BLaER1 treated with 17β-estradiol and CSF1 and Interleukin-3, amounts not matched to agents 10 nM and 100 nM (cell line): ENCODE measurements at regions not wholly inside any gene's neighbourhood (a gene's known extent, or its start where the extent isn't known, plus 50 kb on each side); places are given as distances from the start of the nearest gene placed in this dataset.
A peak's percentile ranks its signal among the peaks of the same experiment; 100 is the strongest.

ENCODE experiments used
- H3K27ac ChIP-seq, 11 experiments: shearing (Covaris generic); formaldehyde crosslinking; 2 replicates each; pipeline ENCODE4 v1.8.1; 2022
- H3K27me3 ChIP-seq, 11 experiments: shearing (Covaris generic); formaldehyde crosslinking; 2 replicates each; pipeline ENCODE4 v1.8.1; 2022
- H3K36me3 ChIP-seq, 11 experiments: shearing (Covaris generic); formaldehyde crosslinking; 2 replicates each; pipeline ENCODE4 v1.8.1; 2022
- H3K4me1 ChIP-seq, 10 experiments: shearing (Covaris generic); formaldehyde crosslinking; 2 replicates each; pipeline ENCODE4 v1.8.1; 2022
- H3K4me2 ChIP-seq, 11 experiments: shearing (Covaris generic); formaldehyde crosslinking; 2 replicates each; pipeline ENCODE4 v1.8.1; 2022
- H3K4me3 ChIP-seq, 10 experiments: shearing (Covaris generic); formaldehyde crosslinking; 2 replicates each; pipeline ENCODE4 v1.8.1; 2022
- H3K9ac ChIP-seq, 11 experiments: shearing (Covaris generic); formaldehyde crosslinking; 2 replicates each; pipeline ENCODE4 v1.8.1; 2022
- H3K9me3 ChIP-seq, 11 experiments: shearing (Covaris generic); formaldehyde crosslinking; replicated peaks in 1 of 11; 2 replicates each; pipeline ENCODE4 v1.8.1; 2022
- H4K20me1 ChIP-seq, 11 experiments: shearing (Covaris generic); formaldehyde crosslinking; 2 replicates each; pipeline ENCODE4 v1.8.1; 2022
- Cebpa-rat ChIP-seq, 11 experiments: shearing (Covaris generic); IDR thresholded peaks; 2 replicates each; pipeline ENCODE4 v1.8.1; 2022

DNA sequence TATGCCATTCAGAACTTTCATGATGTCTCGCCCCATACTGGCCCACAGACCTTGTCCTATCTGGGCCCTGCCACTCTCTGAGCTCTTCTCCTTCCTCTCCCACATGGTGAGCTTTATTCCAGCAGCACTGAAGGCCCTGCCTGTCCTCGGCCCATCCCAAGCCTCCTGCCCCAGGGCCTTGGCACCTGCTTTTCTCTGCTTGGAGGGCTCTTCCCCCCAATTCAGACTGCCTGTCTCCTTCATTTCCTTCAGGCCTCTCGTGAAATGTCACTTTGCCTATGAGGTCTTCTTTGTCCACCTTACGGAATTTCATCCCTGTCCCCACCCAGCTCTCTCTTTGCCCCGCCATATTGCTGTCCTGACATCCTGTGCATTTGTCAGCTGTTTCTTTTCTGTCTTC, 191.7 kb upstream of the POU3F1 start:
- H3K27ac ChIP-seq = no peak overlapping the region
- no peak overlapping the region for H3K4me2 ChIP-seq
- no peak overlapping the region for H3K9ac ChIP-seq
- no peak for TF ChIP-seq Cebpa-rat (IDR thresholded peaks at IDR 0.05)
- H3K4me3 ChIP-seq = no peak overlapping the region
- H3K9me3 ChIP-seq = peaks cover 0 to 8% (median 0%) of the 10 kb centered on the region in 11 experiments; a peak in 1 of 22 replicates
- H3K4me1 ChIP-seq = peaks cover 0 to 4% (median 0%) of the 10 kb centered on the region in 10 experiments; a peak in 2 of 20 replicates
- no peaks in the 10 kb centered on the region for H3K27me3 ChIP-seq
- H3K36me3 ChIP-seq = no peaks in the 10 kb centered on the region
- H4K20me1 ChIP-seq = no peaks in the 10 kb centered on the region

DNA sequence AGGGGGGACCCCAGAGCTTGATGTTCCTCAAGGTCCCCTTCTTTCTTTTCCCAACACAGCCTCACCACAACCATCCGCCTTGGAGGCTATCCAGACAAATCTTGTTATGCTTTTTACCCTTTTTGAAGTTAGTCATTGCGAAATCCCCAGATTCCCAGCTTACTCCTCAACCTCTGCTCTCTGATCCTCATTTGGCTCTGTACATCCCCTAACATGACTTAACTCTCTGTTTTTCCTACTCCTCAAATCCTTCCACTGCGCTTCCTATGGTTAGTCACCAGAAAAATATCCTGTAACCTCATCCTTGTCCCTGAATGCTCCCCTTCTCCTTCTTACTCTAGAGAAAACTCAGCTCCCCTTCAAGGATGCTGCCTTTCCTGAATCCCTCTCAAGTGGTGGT, 189.1 kb upstream of the POU3F1 start:
- Histone ChIP-seq H3K27me3 (no peaks in the 10 kb centered on the region), H3K36me3 (no peaks in the 10 kb centered on the region), H3K27ac (no peak overlapping the region), H3K9me3 (peaks cover 0 to 8% (median 0%) of the 10 kb centered on the region in 11 experiments; a peak in 1 of 22 replicates), H3K4me3 (no peak overlapping the region), H4K20me1 (no peaks in the 10 kb centered on the region), H3K4me2 (no peak overlapping the region), H3K9ac (no peak overlapping the region), H3K4me1 (no peaks in the 10 kb centered on the region)
- TF ChIP-seq Cebpa-rat (IDR thresholded peaks at IDR 0.05) = peak in 9 of 11 experiments; percentile 9 to 75 (median 38); a peak in 6 of 22 replicates

GRCh38 chr1:38231941-38232340, 185.3 kb upstream of the POU3F1 start:
- Histone ChIP-seq H3K4me1 (no peaks in the 10 kb centered on the region), H3K36me3 (no peaks in the 10 kb centered on the region), H3K4me3 (no peak overlapping the region), H3K27me3 (no peaks in the 10 kb centered on the region), H3K4me2 (no peak overlapping the region), H4K20me1 (no peaks in the 10 kb centered on the region), H3K27ac (no peak overlapping the region), H3K9me3 (no peaks in the 10 kb centered on the region), H3K9ac (no peak overlapping the region)
- TF ChIP-seq Cebpa-rat (IDR thresholded peaks at IDR 0.05) = no peak

GRCh38 chr1:38228718-38229117, 182.1 kb upstream of the POU3F1 start:
- H3K9ac ChIP-seq = no peak overlapping the region
- H3K4me3 ChIP-seq = no peak overlapping the region
- H3K4me1 ChIP-seq = no peaks in the 10 kb centered on the region
- H3K27me3 ChIP-seq = no peaks in the 10 kb centered on the region
- H3K9me3 ChIP-seq = peaks cover 0 to 6% (median 0%) of the 10 kb centered on the region in 11 experiments; a peak in 2 of 22 replicates
- no peak for TF ChIP-seq Cebpa-rat (IDR thresholded peaks at IDR 0.05)
- no peak overlapping the region for H3K4me2 ChIP-seq
- no peak overlapping the region for H3K27ac ChIP-seq
- no peaks in the 10 kb centered on the region for H3K36me3 ChIP-seq
- no peaks in the 10 kb centered on the region for H4K20me1 ChIP-seq

DNA sequence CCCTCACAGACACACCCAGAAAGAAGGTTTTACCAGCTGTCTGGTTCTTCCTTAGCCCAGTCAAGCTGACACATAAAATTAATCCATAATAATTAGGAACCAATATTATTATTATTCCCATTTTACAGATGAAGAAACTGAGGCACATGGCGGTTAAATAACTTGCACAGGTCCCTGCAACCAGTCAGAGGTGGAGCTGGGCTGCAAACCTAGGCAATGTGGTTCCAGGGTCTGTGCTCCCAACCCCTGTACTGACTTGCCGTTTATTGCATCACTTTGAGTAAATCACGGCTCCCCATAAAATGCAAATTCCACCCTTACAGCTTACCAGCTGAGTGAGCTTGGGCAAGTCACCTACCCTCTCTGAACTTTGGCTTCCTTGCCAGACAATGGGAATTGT, 179.2 kb upstream of the POU3F1 start:
- H3K27me3 ChIP-seq = no peaks in the 10 kb centered on the region
- peaks cover 0 to 7% (median 0%) of the 10 kb centered on the region in 11 experiments; a peak in 2 of 22 replicates for H3K9me3 ChIP-seq
- H4K20me1 ChIP-seq = no peaks in the 10 kb centered on the region
- H3K27ac ChIP-seq = no peak overlapping the region
- H3K4me3 ChIP-seq = no peak overlapping the region
- no peaks in the 10 kb centered on the region for H3K36me3 ChIP-seq
- no peak overlapping the region for H3K9ac ChIP-seq
- no peak overlapping the region for H3K4me2 ChIP-seq
- H3K4me1 ChIP-seq = peaks cover 0 to 6% (median 0%) of the 10 kb centered on the region in 10 experiments; a peak in 2 of 20 replicates
- TF ChIP-seq Cebpa-rat (IDR thresholded peaks at IDR 0.05) = peak in 2 of 11 experiments; percentile 20 to 22; a peak in 1 of 22 replicates

- Histone ChIP-seq H3K27me3 (no peaks in the 10 kb centered on the region), H3K4me1 (peaks cover 0 to 11% (median 0%) of the 10 kb centered on the region in 10 experiments; a peak in 2 of 20 replicates), H3K4me2 (no peak overlapping the region), H3K27ac (no peak overlapping the region), H3K4me3 (no peak overlapping the region), H4K20me1 (no peaks in the 10 kb centered on the region), H3K36me3 (no peaks in the 10 kb centered on the region), H3K9me3 (peaks cover 0 to 7% (median 0%) of the 10 kb centered on the region in 11 experiments; a peak in 2 of 22 replicates), H3K9ac (no peak overlapping the region)
- TF ChIP-seq Cebpa-rat (IDR thresholded peaks at IDR 0.05) = no peak
Measured at GRCh38 chr1:38223391-38223790, 176.8 kb upstream of the POU3F1 start.

- Histone ChIP-seq H3K9me3 (peaks cover 0 to 7% (median 0%) of the 10 kb centered on the region in 11 experiments; a peak in 2 of 22 replicates), H3K4me1 (peaks cover 0 to 12% (median 0%) of the 10 kb centered on the region in 10 experiments; a peak in 3 of 20 replicates), H3K27me3 (no peaks in the 10 kb centered on the region), H4K20me1 (no peaks in the 10 kb centered on the region), H3K9ac (no peak overlapping the region), H3K4me2 (no peak overlapping the region), H3K4me3 (no peak overlapping the region), H3K27ac (no peak overlapping the region), H3K36me3 (no peaks in the 10 kb centered on the region)
- no peak for TF ChIP-seq Cebpa-rat (IDR thresholded peaks at IDR 0.05)
Measured at GRCh38 chr1:38222891-38223290, 176.3 kb upstream of the POU3F1 start.

DNA sequence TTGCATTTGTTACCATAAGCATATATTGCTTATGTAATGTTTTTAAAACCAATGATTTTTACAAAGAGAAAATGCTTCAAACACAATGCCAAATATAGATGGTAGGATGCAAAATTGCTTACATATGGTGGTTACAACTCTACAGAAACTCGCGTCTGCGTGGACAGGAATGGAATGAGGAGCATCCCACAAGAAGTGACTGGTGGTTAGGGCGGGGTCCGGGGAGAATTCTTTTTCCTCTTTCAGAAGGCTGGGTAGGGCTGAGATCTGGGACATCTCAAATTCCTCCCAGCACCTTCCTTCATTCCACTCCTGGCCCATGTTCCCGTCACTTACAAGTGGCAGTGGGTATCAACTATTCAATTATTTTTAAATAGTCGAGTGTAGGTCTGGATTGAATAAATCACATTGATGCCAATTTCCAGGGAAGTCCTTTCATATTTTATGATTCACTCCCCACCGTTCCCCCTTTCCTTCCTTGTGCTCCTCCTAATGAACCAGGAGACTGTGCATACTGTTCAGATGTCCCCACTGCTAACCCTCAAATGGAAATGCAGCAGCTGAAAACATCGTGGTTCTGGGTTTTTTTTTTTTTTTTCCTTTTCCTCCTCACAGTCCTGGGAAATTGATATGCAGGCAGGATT, 174.5 kb upstream of the POU3F1 start:
- Histone ChIP-seq H3K27ac (no peak overlapping the region), H3K4me2 (peak overlapping the region in 2 of 11 experiments; percentile 16 to 31; a peak in 2 of 22 replicates), H3K9ac (no peak overlapping the region), H3K4me3 (no peak overlapping the region), H3K9me3 (peaks cover 0 to 7% (median 0%) of the 10 kb centered on the region in 11 experiments; a peak in 2 of 22 replicates), H3K4me1 (peaks cover 0 to 15% (median 0%) of the 10 kb centered on the region in 10 experiments; a peak in 3 of 20 replicates), H3K36me3 (no peaks in the 10 kb centered on the region), H4K20me1 (no peaks in the 10 kb centered on the region), H3K27me3 (no peaks in the 10 kb centered on the region)
- TF ChIP-seq Cebpa-rat (IDR thresholded peaks at IDR 0.05) = no peak

- Histone ChIP-seq H3K4me1 (peaks cover 19 to 28% (median 22%) of the 10 kb centered on the region in 10 experiments), H3K27me3 (no peaks in the 10 kb centered on the region; a peak in 1 of 22 replicates)
- no peak for TF ChIP-seq Cebpa-rat (IDR thresholded peaks at IDR 0.05)
Measured at GRCh38 chr1:38217316-38217715, 170.7 kb upstream of the POU3F1 start.

More at GRCh38 chr1:38217316-38217715, 170.7 kb upstream of the POU3F1 start:
- H3K9ac ChIP-seq = no peak overlapping the region
- H3K4me3 ChIP-seq = no peak overlapping the region
- no peaks in the 10 kb centered on the region for H3K36me3 ChIP-seq
- H4K20me1 ChIP-seq = no peaks in the 10 kb centered on the region
- no peaks in the 10 kb centered on the region for H3K9me3 ChIP-seq
- no peak overlapping the region for H3K27ac ChIP-seq
- H3K4me2 ChIP-seq = no peak overlapping the region
